Esophagus muscularis mucosa (tissue), 4 donors: ENCODE measurements at regions not wholly inside any gene's neighbourhood (a gene's known extent, or its start where the extent isn't known, plus 50 kb on each side); places are given as distances from the start of the nearest gene placed in this dataset.

Source experiments
- EP300 ChIP-seq: sonication (generic); formaldehyde crosslinking; IDR thresholded peaks from one replicate; pipeline ENCODE4 v1.6.1; 2017; ENCODE audit warnings: antibody characterized with exemption
- POLR2A ChIP-seq: fragments of 450-650 bp; IDR thresholded peaks from one replicate; pipeline ENCODE4 v1.6.1; 2017; ENCODE audit warnings: antibody characterized with exemption, moderate library complexity, mild to moderate bottlenecking, low read depth
- TF ChIP-seq, protein P1 (sequence below), 3 experiments: fragments of 200-600 bp in 2 of 3; fragments of 450-650 bp in 1 of 3; sonication (generic) in 2 of 3; IDR thresholded peaks; one replicate each; pipeline ENCODE4 v1.5.1; 2017 to 2019; ENCODE audit warnings: antibody characterized with exemption in 3 of 3, mild to moderate bottlenecking in 2 of 3, moderate library complexity in 1 of 3

DNA sequence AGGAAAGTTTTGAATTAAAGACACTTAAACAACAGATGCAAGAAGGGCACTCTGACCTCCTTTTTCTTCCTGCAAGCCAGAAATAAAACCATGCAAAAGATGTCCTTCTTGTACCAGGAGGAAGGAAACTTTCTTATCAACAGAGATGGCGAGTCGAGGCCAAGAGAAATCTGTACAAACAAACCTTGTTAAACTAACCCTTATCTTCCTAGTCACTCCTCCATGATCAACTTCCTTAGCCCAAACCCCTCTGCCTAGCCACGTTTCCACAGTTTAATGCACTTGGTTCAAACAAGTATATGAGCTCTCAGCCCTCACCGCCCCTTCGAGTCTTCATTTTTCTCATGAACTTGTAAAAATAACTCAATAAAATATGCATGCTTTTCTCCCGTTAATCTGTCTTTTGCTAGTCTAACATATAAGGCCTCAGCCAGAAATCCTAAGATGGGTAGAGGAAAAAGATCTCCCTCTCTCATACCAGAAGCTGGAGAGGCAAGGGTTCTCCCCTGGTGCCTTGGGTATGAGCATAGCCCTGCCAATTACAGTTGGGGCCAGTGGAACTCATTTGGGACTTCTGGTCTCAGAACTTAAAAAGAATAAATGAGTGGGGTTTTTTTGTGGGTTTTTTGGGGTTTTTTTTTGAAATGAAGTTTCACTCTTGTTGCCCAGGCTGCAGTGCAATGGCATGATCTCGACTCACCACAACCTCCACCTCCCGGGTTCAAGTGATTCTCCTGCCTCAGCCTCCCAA lies 141.7 kb upstream of the SOD1 start:
- TF ChIP-seq, protein P1, sequence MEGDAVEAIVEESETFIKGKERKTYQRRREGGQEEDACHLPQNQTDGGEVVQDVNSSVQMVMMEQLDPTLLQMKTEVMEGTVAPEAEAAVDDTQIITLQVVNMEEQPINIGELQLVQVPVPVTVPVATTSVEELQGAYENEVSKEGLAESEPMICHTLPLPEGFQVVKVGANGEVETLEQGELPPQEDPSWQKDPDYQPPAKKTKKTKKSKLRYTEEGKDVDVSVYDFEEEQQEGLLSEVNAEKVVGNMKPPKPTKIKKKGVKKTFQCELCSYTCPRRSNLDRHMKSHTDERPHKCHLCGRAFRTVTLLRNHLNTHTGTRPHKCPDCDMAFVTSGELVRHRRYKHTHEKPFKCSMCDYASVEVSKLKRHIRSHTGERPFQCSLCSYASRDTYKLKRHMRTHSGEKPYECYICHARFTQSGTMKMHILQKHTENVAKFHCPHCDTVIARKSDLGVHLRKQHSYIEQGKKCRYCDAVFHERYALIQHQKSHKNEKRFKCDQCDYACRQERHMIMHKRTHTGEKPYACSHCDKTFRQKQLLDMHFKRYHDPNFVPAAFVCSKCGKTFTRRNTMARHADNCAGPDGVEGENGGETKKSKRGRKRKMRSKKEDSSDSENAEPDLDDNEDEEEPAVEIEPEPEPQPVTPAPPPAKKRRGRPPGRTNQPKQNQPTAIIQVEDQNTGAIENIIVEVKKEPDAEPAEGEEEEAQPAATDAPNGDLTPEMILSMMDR (IDR thresholded peaks at IDR 0.05): no peak
- no peak for TF ChIP-seq POLR2A
- no peak for TF ChIP-seq EP300
